ENCODE measurements at regions not wholly inside any gene's neighbourhood (a gene's known extent, or its start where the extent isn't known, plus 50 kb on each side); places are given as distances from the start of the nearest gene placed in this dataset.

DNA sequence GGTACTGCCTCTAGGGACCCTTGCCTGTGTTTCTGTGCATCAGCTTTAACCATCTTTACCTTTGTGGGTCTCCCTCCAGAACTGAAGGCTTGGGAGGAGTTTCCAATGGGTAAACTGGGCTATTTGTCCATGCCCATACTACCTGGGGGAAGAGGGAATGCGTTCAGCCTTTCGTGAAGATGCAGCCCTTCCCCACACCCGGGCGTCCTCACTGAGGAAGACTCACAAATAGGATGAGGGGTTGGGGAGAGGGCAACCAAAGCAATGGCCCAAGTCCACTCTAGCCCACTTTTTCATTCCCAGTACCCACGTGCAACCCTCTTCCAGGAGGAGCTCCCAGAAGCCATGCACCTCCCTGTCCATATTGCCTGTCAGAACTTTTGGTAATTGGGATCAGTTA lies 61.8 kb upstream of the ADA2 start:
- TF ChIP-seq HNF4A (conservative IDR thresholded peaks at IDR 0.05) (no peak), FOXA1 (IDR thresholded peaks at IDR 0.05) (no peak), YY1 (IDR thresholded peaks at IDR 0.05) (no peak), GABPA (IDR thresholded peaks at IDR 0.05 in 1 of 2, conservative IDR thresholded peaks at IDR 0.05 in 1 of 2) (no peak), HNF4G (IDR thresholded peaks at IDR 0.05) (no peak), EGR1 (IDR thresholded peaks at IDR 0.05; ENCODE audit: low read depth in 2 of 2) (no peak), FOXA2 (IDR thresholded peaks at IDR 0.05) (no peak), NR2F2 (IDR thresholded peaks at IDR 0.05) (no peak)
- TF ChIP-seq, protein P1, sequence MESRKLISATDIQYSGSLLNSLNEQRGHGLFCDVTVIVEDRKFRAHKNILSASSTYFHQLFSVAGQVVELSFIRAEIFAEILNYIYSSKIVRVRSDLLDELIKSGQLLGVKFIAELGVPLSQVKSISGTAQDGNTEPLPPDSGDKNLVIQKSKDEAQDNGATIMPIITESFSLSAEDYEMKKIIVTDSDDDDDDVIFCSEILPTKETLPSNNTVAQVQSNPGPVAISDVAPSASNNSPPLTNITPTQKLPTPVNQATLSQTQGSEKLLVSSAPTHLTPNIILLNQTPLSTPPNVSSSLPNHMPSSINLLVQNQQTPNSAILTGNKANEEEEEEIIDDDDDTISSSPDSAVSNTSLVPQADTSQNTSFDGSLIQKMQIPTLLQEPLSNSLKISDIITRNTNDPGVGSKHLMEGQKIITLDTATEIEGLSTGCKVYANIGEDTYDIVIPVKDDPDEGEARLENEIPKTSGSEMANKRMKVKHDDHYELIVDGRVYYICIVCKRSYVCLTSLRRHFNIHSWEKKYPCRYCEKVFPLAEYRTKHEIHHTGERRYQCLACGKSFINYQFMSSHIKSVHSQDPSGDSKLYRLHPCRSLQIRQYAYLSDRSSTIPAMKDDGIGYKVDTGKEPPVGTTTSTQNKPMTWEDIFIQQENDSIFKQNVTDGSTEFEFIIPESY (IDR thresholded peaks at IDR 0.05), result no peak
- TF ChIP-seq, protein P2, sequence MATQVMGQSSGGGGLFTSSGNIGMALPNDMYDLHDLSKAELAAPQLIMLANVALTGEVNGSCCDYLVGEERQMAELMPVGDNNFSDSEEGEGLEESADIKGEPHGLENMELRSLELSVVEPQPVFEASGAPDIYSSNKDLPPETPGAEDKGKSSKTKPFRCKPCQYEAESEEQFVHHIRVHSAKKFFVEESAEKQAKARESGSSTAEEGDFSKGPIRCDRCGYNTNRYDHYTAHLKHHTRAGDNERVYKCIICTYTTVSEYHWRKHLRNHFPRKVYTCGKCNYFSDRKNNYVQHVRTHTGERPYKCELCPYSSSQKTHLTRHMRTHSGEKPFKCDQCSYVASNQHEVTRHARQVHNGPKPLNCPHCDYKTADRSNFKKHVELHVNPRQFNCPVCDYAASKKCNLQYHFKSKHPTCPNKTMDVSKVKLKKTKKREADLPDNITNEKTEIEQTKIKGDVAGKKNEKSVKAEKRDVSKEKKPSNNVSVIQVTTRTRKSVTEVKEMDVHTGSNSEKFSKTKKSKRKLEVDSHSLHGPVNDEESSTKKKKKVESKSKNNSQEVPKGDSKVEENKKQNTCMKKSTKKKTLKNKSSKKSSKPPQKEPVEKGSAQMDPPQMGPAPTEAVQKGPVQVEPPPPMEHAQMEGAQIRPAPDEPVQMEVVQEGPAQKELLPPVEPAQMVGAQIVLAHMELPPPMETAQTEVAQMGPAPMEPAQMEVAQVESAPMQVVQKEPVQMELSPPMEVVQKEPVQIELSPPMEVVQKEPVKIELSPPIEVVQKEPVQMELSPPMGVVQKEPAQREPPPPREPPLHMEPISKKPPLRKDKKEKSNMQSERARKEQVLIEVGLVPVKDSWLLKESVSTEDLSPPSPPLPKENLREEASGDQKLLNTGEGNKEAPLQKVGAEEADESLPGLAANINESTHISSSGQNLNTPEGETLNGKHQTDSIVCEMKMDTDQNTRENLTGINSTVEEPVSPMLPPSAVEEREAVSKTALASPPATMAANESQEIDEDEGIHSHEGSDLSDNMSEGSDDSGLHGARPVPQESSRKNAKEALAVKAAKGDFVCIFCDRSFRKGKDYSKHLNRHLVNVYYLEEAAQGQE (IDR thresholded peaks at IDR 0.05), result no peak
- TF ChIP-seq, protein P3, sequence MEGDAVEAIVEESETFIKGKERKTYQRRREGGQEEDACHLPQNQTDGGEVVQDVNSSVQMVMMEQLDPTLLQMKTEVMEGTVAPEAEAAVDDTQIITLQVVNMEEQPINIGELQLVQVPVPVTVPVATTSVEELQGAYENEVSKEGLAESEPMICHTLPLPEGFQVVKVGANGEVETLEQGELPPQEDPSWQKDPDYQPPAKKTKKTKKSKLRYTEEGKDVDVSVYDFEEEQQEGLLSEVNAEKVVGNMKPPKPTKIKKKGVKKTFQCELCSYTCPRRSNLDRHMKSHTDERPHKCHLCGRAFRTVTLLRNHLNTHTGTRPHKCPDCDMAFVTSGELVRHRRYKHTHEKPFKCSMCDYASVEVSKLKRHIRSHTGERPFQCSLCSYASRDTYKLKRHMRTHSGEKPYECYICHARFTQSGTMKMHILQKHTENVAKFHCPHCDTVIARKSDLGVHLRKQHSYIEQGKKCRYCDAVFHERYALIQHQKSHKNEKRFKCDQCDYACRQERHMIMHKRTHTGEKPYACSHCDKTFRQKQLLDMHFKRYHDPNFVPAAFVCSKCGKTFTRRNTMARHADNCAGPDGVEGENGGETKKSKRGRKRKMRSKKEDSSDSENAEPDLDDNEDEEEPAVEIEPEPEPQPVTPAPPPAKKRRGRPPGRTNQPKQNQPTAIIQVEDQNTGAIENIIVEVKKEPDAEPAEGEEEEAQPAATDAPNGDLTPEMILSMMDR (IDR thresholded peaks at IDR 0.05; ENCODE audit: low read depth, low read length, missing input control), result no peak
- no peaks in the 10 kb centered on the region for H3K4me1 ChIP-seq (ENCODE audit: control insufficient read depth in 4 of 4, insufficient read depth in 4 of 4, low read length in 3 of 4)
- H3K27me3 ChIP-seq (ENCODE audit: control insufficient read depth in 4 of 4, insufficient read depth in 4 of 4, low read length in 3 of 4), result no peaks in the 10 kb centered on the region
- no peak for DNase-seq (ENCODE audit: low spot score)
- H3K36me3 ChIP-seq (ENCODE audit: control insufficient read depth in 4 of 4, insufficient read depth in 3 of 4, low read depth in 1 of 4, low read length in 3 of 4), result peaks cover 0 to 18% (median 0%) of the 10 kb centered on the region in 4 donors
- WGBS, result 91% methylated on average over 5 of the region's 5 CpGs
- H3K9me3 ChIP-seq (ENCODE audit: control insufficient read depth in 4 of 4, low read length in 3 of 4), result no peaks in the 10 kb centered on the region
- H3K9ac ChIP-seq (ENCODE audit: low read depth in 1 of 2, low read length in 2 of 2), result no peak overlapping the region
- H3K27ac ChIP-seq (ENCODE audit: low read depth in 1 of 2, low read length in 2 of 2), result no peak overlapping the region
- no peak overlapping the region for H3K4me3 ChIP-seq (ENCODE audit: low read depth in 1 of 3, low read length in 3 of 3)

DNA sequence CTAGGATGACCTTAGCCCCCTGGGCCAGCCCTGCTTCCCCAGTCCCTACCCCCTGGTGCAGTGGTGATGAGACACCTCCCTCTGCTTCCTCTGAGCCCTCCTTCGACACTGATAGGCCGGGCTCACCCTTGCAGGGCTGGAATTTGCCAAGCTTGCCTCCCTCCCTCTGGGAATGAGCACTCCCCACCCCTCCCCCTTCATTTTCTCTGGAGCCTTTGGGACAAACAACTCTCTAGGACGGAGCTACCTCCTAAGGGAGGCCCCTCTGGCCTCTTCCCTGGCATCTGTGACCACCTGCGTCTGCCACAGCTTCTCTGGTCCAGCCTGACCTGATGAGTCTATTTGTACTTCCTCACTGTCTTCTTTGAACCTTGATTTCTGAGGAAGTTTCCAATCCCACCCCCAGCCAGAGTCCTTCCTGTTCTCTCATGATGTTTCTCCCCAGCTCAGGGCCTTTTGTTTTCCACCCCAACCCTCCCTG lies 53.3 kb upstream of the ADA2 start:
- DNase-seq (ENCODE audit: low spot score), result no peak
- Histone ChIP-seq H3K4me1 (ENCODE audit: control insufficient read depth in 4 of 4, insufficient read depth in 4 of 4, low read length in 3 of 4) (peaks cover 0 to 2% (median 0%) of the 10 kb centered on the region in 4 donors), H3K9me3 (ENCODE audit: control insufficient read depth in 4 of 4, low read length in 3 of 4) (no peaks in the 10 kb centered on the region), H3K9ac (ENCODE audit: low read depth in 1 of 2, low read length in 2 of 2) (no peak overlapping the region), H3K27ac (ENCODE audit: low read depth in 1 of 2, low read length in 2 of 2) (no peak overlapping the region), H3K4me3 (ENCODE audit: low read depth in 1 of 3, low read length in 3 of 3) (no peak overlapping the region), H3K27me3 (ENCODE audit: control insufficient read depth in 4 of 4, insufficient read depth in 4 of 4, low read length in 3 of 4) (no peaks in the 10 kb centered on the region), H3K36me3 (ENCODE audit: control insufficient read depth in 4 of 4, insufficient read depth in 3 of 4, low read depth in 1 of 4, low read length in 3 of 4) (peaks cover 0 to 3% (median 1%) of the 10 kb centered on the region in 4 donors)
- 70% methylated on average over 4 of the region's 4 CpGs for WGBS
- TF ChIP-seq, protein P3 (IDR thresholded peaks at IDR 0.05; ENCODE audit: low read depth, low read length, missing input control), result no peak
- TF ChIP-seq, protein P1 (IDR thresholded peaks at IDR 0.05), result no peak
- no peak for TF ChIP-seq TAF1 (conservative IDR thresholded peaks at IDR 0.05)
- TF ChIP-seq YY1 (IDR thresholded peaks at IDR 0.05), result no peak
- no peak for TF ChIP-seq NR2F2 (IDR thresholded peaks at IDR 0.05)
- TF ChIP-seq, protein P4, sequence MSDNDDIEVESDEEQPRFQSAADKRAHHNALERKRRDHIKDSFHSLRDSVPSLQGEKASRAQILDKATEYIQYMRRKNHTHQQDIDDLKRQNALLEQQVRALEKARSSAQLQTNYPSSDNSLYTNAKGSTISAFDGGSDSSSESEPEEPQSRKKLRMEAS (IDR thresholded peaks at IDR 0.05), result no peak
- TF ChIP-seq RAD21 (IDR thresholded peaks at IDR 0.05), result no peak
- TF ChIP-seq FOXA1 (IDR thresholded peaks at IDR 0.05), result no peak
- TF ChIP-seq HNF4A (conservative IDR thresholded peaks at IDR 0.05), result no peak
- no peak for TF ChIP-seq GABPA (IDR thresholded peaks at IDR 0.05 in 1 of 2, conservative IDR thresholded peaks at IDR 0.05 in 1 of 2)
- TF ChIP-seq, protein P2 (IDR thresholded peaks at IDR 0.05), result no peak
